B cell (primary cell): ENCODE measurements at regions not wholly inside any gene's neighbourhood (a gene's known extent, or its start where the extent isn't known, plus 50 kb on each side); places are given as distances from the start of the nearest gene placed in this dataset.

Source experiments
- EZH2 ChIP-seq: IDR thresholded peaks from 2 replicates; pipeline ENCODE4 v1.6.1; 2012; ENCODE audit warnings: borderline replicate concordance, low read depth, mild to moderate bottlenecking, moderate library complexity, low read length; ENCODE audit not compliant: insufficient read depth, poor library complexity, severe bottlenecking
- TF ChIP-seq, protein P1 (sequence below): fragments of 200-600 bp; IDR thresholded peaks from one replicate; pipeline ENCODE4 v1.8.0; 2022; ENCODE audit warnings: antibody characterized with exemption, mild to moderate bottlenecking

GRCh38 chr18:68402784-68403183 lies 312.1 kb downstream of the TMX3 start:
- TF ChIP-seq EZH2: no peak
- TF ChIP-seq, protein P1, sequence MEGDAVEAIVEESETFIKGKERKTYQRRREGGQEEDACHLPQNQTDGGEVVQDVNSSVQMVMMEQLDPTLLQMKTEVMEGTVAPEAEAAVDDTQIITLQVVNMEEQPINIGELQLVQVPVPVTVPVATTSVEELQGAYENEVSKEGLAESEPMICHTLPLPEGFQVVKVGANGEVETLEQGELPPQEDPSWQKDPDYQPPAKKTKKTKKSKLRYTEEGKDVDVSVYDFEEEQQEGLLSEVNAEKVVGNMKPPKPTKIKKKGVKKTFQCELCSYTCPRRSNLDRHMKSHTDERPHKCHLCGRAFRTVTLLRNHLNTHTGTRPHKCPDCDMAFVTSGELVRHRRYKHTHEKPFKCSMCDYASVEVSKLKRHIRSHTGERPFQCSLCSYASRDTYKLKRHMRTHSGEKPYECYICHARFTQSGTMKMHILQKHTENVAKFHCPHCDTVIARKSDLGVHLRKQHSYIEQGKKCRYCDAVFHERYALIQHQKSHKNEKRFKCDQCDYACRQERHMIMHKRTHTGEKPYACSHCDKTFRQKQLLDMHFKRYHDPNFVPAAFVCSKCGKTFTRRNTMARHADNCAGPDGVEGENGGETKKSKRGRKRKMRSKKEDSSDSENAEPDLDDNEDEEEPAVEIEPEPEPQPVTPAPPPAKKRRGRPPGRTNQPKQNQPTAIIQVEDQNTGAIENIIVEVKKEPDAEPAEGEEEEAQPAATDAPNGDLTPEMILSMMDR: no peak
